ENCODE measurements at regions not wholly inside any gene's neighbourhood (a gene's known extent, or its start where the extent isn't known, plus 50 kb on each side); places are given as distances from the start of the nearest gene placed in this dataset.

GRCh38 chr14:87046960-87047359 lies 946.0 kb downstream of the GALC start:
- intact Hi-C loops (cut with DNase I; ENCODE audit: low total_unique reads), result loop anchor here (2.0 kb wide), 1 partner anchor 34 kb away; no protein-coding TSS in a partner anchor
- Histone ChIP-seq H3K9me3 (no peaks in the 10 kb centered on the region), H3K27me3 (no peaks in the 10 kb centered on the region), H3K4me3 (no peak overlapping the region), H3K4me1 (no peaks in the 10 kb centered on the region), H3K27ac (no peak overlapping the region), H3K36me3 (no peaks in the 10 kb centered on the region)
- no peak for DNase-seq (ENCODE audit: low spot score in 2 of 2)
- TF ChIP-seq POLR2A (IDR thresholded peaks at IDR 0.05) (no peak), POLR2AphosphoS5 (IDR thresholded peaks at IDR 0.05) (no peak)
- TF ChIP-seq, protein P1, sequence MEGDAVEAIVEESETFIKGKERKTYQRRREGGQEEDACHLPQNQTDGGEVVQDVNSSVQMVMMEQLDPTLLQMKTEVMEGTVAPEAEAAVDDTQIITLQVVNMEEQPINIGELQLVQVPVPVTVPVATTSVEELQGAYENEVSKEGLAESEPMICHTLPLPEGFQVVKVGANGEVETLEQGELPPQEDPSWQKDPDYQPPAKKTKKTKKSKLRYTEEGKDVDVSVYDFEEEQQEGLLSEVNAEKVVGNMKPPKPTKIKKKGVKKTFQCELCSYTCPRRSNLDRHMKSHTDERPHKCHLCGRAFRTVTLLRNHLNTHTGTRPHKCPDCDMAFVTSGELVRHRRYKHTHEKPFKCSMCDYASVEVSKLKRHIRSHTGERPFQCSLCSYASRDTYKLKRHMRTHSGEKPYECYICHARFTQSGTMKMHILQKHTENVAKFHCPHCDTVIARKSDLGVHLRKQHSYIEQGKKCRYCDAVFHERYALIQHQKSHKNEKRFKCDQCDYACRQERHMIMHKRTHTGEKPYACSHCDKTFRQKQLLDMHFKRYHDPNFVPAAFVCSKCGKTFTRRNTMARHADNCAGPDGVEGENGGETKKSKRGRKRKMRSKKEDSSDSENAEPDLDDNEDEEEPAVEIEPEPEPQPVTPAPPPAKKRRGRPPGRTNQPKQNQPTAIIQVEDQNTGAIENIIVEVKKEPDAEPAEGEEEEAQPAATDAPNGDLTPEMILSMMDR (IDR thresholded peaks at IDR 0.05), result no peak

GRCh38 chr14:87045956-87046355 lies 947.0 kb downstream of the GALC start:
- no peak for DNase-seq (ENCODE audit: low spot score in 2 of 2)
- intact Hi-C loops (cut with DNase I; ENCODE audit: low total_unique reads), result loop anchor here (2.0 kb wide), 1 partner anchor 35 kb away; no protein-coding TSS in a partner anchor
- no peak for TF ChIP-seq POLR2AphosphoS5 (IDR thresholded peaks at IDR 0.05)
- TF ChIP-seq POLR2A (IDR thresholded peaks at IDR 0.05), result no peak
- TF ChIP-seq, protein P1 (IDR thresholded peaks at IDR 0.05), result no peak

DNA sequence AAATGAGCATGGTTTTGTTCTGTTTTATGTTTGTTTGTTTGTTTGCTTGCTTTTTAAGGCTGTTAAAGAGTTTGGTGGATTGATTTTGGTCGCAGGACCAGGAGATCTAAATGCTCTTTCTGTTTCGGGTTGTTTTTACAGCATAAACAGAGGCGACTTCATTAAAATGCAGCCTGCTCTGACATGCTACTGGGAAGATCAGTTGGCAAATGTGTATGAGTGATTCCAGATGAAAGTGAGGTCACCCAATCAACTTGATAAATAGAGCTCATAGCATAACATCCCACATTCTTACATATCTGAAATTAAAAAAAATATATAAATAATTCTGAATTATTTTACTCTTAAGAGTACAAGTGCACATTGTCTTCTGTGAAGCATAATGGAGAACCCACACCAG lies 947.7 kb downstream of the GALC start:
- intact Hi-C loops (cut with DNase I; ENCODE audit: low total_unique reads), result no loop called here
- DNase-seq (ENCODE audit: low spot score in 2 of 2), result no peak
- Histone ChIP-seq H3K27ac (no peak overlapping the region), H3K36me3 (no peaks in the 10 kb centered on the region), H3K4me1 (no peaks in the 10 kb centered on the region), H3K4me3 (no peak overlapping the region), H3K9me3 (no peaks in the 10 kb centered on the region), H3K27me3 (no peaks in the 10 kb centered on the region)
- TF ChIP-seq, protein P1 (IDR thresholded peaks at IDR 0.05), result no peak
- no peak for TF ChIP-seq POLR2A (IDR thresholded peaks at IDR 0.05)
- TF ChIP-seq POLR2AphosphoS5 (IDR thresholded peaks at IDR 0.05), result no peak

More at GRCh38 chr14:87045956-87046355, 947.0 kb downstream of the GALC start:
- Histone ChIP-seq H3K4me3 (no peak overlapping the region), H3K9me3 (no peaks in the 10 kb centered on the region), H3K36me3 (no peaks in the 10 kb centered on the region), H3K4me1 (no peaks in the 10 kb centered on the region), H3K27ac (no peak overlapping the region), H3K27me3 (no peaks in the 10 kb centered on the region)

DNA sequence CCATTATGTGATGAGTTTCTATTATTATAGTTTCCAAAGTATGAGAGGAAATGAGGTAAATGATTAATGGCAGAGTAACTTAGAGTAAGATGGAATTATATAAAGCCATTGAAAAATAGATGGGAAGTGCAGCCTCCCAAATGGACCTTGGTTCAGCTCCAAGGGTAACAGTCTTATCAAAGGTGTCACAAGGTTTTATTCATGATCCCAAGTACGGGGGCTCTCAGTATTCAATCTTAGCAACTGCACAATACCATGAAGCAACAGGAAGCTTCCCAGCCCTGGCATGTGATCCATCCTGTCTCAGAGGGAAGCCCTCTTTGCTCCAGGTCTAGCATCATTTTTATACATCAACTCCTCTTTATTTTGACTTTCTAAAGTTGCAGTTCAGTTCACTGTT lies 948.2 kb downstream of the GALC start:
- intact Hi-C loops (cut with DNase I; ENCODE audit: low total_unique reads), result no loop called here
- no peak overlapping the region for H3K27ac ChIP-seq
- DNase-seq (ENCODE audit: low spot score in 2 of 2), result no peak

GRCh38 chr14:87043667-87044200 lies 949.2 kb downstream of the GALC start:
- Histone ChIP-seq H3K4me3 (no peak overlapping the region), H3K27ac (no peak overlapping the region), H3K4me1 (no peaks in the 10 kb centered on the region), H3K27me3 (no peaks in the 10 kb centered on the region), H3K36me3 (no peaks in the 10 kb centered on the region), H3K9me3 (no peaks in the 10 kb centered on the region)
- intact Hi-C loops (cut with DNase I; ENCODE audit: low total_unique reads), result no loop called here
- DNase-seq (ENCODE audit: low spot score in 2 of 2), result no peak
- TF ChIP-seq POLR2AphosphoS5 (IDR thresholded peaks at IDR 0.05), result no peak
- TF ChIP-seq, protein P1 (IDR thresholded peaks at IDR 0.05), result no peak
- TF ChIP-seq POLR2A (IDR thresholded peaks at IDR 0.05), result no peak

More for the DNA sequence above, 948.2 kb downstream of the GALC start:
- Histone ChIP-seq H3K9me3 (no peaks in the 10 kb centered on the region), H3K27me3 (no peaks in the 10 kb centered on the region), H3K4me1 (no peaks in the 10 kb centered on the region), H3K4me3 (no peak overlapping the region), H3K36me3 (no peaks in the 10 kb centered on the region)
- TF ChIP-seq POLR2A (IDR thresholded peaks at IDR 0.05) (no peak), POLR2AphosphoS5 (IDR thresholded peaks at IDR 0.05) (no peak)
- TF ChIP-seq, protein P1 (IDR thresholded peaks at IDR 0.05), result no peak

Measured in breast epithelium (tissue), 4 donors.